Embryonic facial prominence (tissue), 1 donor: ENCODE measurements at regions not wholly inside any gene's neighbourhood (a gene's known extent, or its start where the extent isn't known, plus 50 kb on each side); places are given as distances from the start of the nearest gene placed in this dataset.
"Not testable (repeated sequence)": the region's sequence is repeated elsewhere in the genome, so short reads cannot be mapped to it uniquely, and the experiment has no call there.

Experiments used
- DNase-seq: peaks from one replicate; pipeline ENCODE4 v3.0.0-alpha.2; 2016; ENCODE audit errors: extremely low spot score

DNA sequence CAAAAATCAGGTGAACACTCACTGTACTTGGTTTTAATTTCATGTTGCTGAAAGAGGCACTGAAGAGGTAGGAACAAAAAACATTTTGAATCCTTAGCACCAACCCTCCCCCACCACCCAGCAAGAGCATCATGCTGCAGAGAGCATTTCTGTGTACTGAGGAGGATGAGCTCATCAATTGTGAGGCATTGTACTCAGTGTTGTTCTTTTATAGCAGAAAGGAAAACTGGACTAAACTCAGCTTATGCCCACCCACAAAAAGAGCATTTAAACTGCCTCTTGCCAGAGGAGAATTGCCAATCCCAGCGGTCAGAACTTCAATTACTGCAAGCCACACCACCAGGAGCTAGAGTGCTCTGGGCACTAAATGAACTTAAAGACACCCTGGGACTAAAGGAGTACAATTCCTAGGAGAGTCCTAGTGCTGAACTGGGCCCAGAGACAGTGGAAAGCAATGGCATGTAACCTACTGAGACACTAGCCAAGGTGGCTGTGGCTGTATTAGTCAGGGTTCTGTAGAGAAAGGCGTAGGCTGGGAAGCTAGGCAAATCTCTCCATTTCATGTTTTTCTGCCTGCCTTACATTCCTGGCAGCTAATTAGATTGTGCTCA lies 280.7 kb upstream of the KLHL4 start:
- no peak for DNase-seq

- no peak for DNase-seq
Measured at GRCh38 chrX:87265518-87265917, 252.1 kb upstream of the KLHL4 start.

- DNase-seq = no peak
Measured at GRCh38 chrX:87272491-87272890, 245.1 kb upstream of the KLHL4 start.

DNA sequence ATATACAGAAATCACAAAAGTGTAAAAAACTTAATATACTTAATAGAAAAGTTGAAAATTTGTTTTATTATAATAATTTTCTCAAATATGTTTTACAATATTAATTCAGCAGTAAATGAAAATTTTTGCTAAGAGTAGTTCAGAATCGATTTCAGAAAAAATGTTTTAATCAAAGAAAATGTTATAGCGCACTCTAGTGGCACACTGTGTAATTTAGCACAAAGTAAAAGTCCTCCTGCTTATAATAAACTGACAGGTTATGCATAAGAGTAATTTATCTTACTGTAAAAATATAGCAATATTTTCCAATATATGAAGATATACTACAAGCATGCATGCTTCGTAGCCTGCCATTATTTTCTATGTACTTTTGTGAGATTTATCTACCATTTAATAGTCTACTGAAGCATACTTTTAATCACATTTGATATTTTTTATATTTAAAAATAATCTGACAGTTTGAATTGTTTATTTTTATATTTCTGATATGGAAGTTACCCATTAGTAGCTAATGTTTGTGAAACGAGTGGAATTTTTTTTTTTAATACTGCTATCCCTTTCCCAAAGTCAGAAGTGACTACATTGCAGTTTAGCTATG lies 217.9 kb upstream of the KLHL4 start:
- DNase-seq = peak; percentile 6

DNA sequence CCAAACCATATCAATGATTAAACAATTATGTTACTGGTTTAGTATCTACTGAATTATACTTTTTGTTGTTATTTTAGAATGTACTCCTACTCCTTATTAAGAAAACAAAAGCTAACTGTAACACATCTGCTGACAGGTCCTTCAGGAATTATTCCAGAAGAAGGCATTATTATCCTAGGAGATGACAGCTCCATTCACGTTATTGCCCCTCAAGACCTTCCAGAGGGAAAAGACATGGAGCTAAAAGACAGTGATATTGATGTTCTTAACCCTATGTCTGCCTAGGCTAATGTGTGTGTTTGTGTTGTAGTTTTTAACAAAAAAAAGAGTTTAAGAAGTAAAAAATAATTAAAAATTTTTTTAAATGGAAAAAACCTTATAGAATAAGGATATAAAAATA lies 206.8 kb upstream of the KLHL4 start:
- DNase-seq = no peak

DNA sequence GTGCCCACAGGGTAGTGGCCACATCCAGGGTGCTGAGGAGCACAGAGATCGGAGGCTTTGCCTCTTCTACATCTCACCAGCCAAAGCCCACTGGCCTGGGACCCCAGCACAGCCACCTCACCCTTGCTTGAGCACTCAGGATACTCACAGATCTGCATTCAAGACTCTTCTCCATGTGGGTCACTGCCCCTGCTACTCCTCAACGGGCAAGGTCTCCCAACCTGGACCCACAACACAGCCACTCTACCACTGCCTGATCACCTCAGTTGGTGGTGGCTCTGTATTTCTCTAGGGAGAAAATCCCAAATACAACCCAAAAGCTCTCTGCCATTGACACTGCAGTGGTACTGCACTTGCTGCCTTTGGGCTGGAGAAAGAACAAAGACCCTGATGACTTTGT lies 190.3 kb upstream of the KLHL4 start:
- no peak for DNase-seq

- no peak for DNase-seq
Measured at GRCh38 chrX:87337267-87337666, 180.3 kb upstream of the KLHL4 start.

- no peak for DNase-seq
Measured at GRCh38 chrX:87338510-87338909, 179.1 kb upstream of the KLHL4 start.

GRCh38 chrX:87370865-87371264 lies 146.7 kb upstream of the KLHL4 start:
- DNase-seq = no peak

- DNase-seq = no peak
Measured at GRCh38 chrX:87374324-87374723, 143.3 kb upstream of the KLHL4 start.

GRCh38 chrX:87376896-87377295 lies 140.7 kb upstream of the KLHL4 start:
- DNase-seq = no peak

GRCh38 chrX:87388381-87388780 lies 129.2 kb upstream of the KLHL4 start:
- DNase-seq = no peak

DNA sequence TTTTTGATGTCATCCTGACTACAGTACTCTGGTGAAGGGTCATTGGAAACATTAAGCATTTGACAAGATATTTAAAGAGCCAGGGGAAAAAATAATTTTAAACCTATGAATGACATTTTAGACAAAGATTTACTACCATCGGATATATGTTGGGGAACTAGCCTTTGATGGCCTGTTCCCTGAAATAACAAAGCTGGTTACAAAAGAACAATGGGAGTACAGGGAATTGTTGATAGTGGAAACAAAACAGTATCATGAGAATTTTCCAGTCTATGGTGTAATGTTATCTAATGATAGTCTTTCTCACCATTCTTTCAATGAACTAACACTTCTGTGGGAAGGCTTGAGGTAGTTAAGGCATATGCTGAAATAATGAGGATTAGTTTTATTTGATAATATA lies 125.9 kb upstream of the KLHL4 start:
- no peak for DNase-seq

DNA sequence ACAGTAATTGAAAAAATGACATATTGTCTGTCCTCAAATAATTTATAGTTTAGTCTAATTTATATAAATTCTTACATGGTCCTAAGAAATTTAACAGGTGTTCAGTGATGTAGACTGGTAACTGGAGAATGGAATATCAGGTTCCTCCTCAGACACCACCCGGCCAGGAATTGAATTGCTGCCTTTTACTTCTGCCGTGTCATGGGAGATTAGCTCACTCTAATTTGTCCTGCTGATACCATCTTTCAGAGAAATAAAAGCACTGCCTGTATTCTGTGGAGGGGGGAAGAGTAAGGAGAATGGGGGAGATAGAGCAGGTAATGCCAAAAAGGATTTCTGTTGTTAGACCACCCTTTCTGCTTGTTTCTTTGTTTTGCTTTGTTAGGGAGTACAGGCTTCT lies 125.2 kb upstream of the KLHL4 start:
- DNase-seq = no peak

- DNase-seq = no peak
Measured at GRCh38 chrX:87397103-87397886, 120.3 kb upstream of the KLHL4 start.

GRCh38 chrX:87402256-87402655 lies 115.3 kb upstream of the KLHL4 start:
- no peak for DNase-seq

- DNase-seq = no peak
Measured at GRCh38 chrX:87403551-87403950, 114.1 kb upstream of the KLHL4 start.

GRCh38 chrX:87409113-87409841 lies 108.3 kb upstream of the KLHL4 start:
- no peak for DNase-seq

- no peak for DNase-seq
Measured at GRCh38 chrX:87425618-87426017, 92.0 kb upstream of the KLHL4 start.

DNA sequence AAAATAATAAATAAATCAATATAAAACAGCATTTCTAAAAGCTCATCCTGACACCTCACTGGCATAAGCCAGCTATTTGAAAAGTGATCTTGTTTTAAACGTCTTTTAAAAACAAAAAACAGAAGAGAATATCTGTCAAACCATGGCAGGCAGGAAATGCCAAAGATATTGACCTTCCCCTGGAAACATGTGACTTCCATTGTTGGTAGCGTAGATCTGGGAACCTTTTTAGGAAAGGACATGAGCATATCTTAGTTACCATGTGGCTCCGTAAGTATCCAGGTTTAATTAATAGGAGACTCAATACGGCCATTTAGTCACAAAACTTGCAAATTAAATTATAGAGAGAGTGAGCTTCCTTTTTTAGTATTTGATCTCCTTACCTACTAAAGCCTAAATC lies 83.0 kb upstream of the KLHL4 start:
- no peak for DNase-seq

DNA sequence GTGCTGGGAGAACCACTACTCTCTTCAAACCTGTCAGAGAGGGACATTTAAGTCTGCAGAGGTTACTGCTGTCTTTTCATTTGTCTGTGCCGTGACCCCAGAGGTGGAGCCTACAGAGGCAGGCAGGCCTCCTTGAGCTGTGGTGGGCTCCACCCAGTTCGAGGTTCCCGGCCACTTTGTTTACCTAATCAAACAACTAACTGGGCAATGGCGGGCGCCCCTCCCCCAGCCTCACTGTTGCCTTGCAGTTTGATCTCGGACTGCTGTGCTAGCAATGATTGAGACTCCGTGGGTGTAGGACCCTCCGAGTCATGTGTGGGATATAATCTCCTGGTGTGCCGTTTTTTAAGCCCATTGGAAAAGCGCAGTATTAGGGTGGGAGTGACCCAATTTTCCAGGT lies 69.0 kb upstream of the KLHL4 start:
- not testable (repeated sequence) for DNase-seq

DNA sequence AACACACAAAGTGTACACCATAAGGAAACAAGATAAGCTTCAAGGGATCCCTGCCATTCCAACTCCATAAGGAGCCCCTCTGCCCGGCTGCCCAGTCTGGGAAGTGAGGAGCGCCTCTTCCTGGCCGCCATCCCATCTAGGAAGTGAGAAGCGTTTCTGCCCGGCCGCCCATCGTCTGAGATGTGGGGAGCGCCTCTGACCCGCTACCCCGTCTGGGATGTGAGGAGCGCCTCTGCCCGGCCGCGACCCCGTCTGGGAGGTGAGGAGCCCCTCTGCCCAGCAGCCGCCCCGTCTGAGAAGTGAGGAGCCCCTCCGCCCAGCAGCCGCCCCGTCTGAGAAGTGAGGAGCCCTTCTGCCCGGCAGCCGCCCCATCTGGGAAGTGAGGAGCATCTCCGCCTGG lies 51.8 kb upstream of the KLHL4 start:
- not testable (repeated sequence) for DNase-seq
